ENCODE measurements at regions not wholly inside any gene's neighbourhood (a gene's known extent, or its start where the extent isn't known, plus 50 kb on each side); places are given as distances from the start of the nearest gene placed in this dataset.
A peak's percentile ranks its signal among the peaks of the same experiment; 100 is the strongest.

DNA sequence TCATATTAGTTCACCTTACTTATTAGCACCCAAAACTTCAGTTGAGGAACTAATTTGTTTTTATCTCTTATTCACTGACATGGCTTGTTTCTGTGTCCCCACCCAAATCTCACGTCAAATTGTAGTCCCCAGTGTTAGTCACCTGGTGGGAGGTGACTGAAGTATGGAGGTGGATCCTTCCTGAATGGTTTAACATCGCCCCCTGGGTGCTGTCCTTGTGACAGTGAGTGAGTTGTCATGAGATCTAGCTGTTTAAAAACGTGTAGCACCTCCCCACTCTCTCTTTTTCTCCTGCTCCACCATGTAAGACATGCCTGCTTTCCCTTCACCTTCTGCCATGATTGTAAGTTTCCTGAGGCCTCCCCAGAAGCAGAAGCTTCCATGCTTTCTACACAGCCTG lies 75.0 kb upstream of the HECTD2 start:
- peak; percentile 37 for DNase-seq (ENCODE audit: low spot score)

GRCh38 chr10:91339729-91340128 lies 70.4 kb upstream of the HECTD2 start:
- DNase-seq (ENCODE audit: low spot score): no peak

DNA sequence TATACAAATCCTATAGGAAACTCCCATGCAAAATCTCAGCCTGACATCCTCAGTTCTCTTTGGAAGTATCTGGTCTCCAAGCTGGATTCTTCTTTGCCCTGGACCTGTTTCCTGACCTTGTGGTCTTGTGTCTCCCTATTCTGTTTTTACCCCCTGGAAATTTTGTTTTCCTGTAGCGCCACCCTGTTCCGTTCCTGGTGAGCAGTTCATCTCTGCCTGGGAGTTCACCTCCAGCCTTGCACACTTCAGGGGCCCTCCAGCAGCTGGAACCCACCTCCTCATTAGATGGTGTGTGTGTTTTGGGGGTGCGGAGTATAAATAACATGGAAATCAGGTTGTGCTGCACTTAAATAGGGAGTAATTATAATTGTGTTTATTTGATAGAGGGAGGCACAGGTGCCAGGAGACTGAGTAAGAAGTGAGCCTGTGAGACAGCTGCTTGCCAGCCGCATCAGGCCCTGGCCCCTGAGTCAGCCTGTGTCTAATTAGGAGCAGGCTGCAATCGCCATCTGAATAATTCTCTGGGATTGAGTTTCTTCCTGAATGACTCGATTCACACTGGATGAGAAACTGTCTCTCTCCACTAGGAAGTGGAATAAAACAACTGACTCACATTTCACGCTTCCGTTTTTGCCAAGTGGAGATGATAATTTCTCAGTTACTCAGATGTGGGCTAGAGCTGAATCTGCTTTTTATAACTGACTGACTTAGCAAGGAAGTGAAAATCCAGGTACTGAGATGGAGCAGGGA lies 69.4 kb upstream of the HECTD2 start:
- DNase-seq (ENCODE audit: low spot score): no peak

DNA sequence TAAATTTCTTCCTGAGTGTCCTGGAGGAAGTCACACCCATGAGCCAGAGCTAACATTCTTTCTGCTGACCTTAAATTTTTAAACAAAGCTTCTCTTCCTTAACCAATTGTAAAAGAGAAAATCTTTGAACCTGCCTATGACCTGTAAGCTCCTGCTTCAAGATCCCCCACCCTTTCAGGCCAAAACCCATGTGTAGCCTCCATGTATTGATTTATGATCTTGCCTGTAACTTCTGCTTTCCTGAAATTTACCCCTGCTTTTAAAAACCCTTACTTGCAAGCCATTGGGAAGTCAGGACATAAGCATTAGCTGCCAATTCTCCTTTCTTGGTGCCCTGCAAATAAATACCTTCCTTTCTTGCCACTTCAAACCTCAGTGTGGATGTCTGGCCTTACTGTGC lies 68.5 kb upstream of the HECTD2 start:
- DNase-seq (ENCODE audit: low spot score): no peak

DNA sequence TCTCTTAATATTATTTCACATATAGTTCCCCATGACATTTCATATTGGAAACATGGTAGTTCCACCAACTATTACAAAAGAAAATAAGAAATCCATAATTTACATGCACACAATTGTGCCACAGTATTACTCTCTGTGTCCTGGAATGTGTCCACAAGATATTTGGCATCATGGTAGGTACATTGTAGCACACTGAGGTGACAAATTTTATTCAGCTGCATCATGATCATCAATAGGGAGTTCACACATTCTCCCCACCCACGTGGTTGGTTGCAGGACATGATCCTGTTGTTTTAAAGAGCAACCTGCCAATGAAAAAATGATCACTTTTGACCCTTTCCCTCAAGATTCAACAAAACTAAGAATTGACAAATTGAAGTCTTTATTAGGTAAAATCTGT lies 67.1 kb upstream of the HECTD2 start:
- DNase-seq (ENCODE audit: low spot score): no peak

GRCh38 chr10:91344117-91344856 lies 65.9 kb upstream of the HECTD2 start:
- no peak for DNase-seq (ENCODE audit: low spot score)

DNA sequence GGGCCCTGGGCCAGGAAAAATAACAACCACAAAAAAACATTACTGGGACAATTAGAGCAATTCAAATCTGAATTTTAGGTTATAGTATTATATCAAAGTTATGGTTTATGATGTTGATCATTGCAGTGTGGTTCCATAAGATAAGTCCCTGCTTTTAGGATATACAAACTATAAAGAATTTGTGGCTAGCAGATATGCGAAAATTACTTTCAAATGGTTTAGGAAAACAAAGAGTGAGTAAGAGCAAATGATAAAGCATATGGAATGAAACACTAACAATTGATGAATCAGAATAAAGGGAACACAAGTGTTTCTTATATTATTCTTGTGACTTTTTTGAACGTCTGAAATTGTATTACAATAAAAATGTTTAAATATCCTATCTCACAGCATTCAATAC lies 64.4 kb upstream of the HECTD2 start:
- no peak for DNase-seq (ENCODE audit: low spot score)

- DNase-seq (ENCODE audit: low spot score): no peak
Observed at GRCh38 chr10:91347529-91347928, 62.6 kb upstream of the HECTD2 start.

DNA sequence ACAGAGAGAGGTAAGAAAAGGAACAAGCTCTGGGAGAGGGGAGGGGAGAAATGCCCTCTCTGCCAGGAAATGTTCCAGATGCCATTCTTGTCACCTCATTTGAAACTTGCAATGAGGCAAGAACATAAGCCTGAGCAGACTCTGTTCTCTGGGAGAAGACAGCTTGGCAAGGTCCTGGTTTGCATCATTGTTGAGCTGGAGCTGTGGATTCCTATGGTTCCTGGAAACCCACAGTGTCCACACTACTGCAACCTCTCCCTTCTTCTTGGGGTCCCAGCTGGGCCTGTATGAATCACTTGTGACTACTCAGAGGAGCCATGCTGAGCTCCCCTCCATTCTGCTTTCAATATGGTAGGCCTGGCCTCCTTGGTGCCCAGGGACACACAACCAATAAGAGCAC lies 60.8 kb upstream of the HECTD2 start:
- DNase-seq (ENCODE audit: low spot score): no peak

GRCh38 chr10:91350651-91351081 lies 59.5 kb upstream of the HECTD2 start:
- no peak for DNase-seq (ENCODE audit: low spot score)

- DNase-seq (ENCODE audit: low spot score): no peak
Observed at GRCh38 chr10:91352760-91353159, 57.4 kb upstream of the HECTD2 start.

DNA sequence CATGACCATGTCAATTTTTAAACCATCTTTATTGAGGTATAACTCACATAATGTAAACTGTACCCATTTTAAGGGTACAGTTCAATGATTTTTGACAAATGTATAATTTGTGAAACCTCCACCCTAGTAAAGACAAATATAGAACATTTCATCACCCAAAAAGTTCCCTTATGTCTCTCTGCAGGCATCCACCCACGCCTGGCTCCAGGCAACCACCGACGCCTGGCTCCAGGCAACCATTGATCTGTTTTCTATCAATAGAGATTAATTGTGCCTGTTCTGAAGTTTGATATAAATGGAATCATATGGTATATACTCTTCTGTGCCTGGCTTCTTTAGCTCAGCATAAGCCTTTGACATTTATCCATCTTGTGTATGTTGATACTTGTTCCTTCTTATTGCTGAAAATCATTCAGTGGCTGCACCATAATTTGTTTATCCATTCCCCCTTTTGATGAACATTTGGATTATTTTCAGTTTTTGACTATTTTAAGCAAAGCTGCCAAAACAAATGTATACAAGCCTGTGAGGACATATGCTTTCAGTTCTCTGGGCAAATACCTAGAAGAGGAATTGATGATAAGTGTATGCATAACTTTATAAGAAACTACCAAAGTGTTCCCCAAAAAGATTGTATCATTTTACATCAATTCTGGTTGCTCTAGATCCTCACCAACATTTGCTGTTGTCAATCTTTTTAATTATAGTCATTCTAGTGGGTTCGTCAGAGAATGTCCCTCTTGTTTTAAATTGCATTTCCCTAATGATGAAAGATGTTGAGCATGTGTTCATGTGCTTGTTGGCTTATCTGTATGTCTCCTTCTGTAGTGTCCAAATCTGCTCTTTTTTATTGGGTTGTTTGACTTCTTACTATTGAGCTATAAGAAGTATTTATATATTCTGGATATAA lies 55.7 kb upstream of the HECTD2 start:
- no peak for DNase-seq (ENCODE audit: low spot score)

DNA sequence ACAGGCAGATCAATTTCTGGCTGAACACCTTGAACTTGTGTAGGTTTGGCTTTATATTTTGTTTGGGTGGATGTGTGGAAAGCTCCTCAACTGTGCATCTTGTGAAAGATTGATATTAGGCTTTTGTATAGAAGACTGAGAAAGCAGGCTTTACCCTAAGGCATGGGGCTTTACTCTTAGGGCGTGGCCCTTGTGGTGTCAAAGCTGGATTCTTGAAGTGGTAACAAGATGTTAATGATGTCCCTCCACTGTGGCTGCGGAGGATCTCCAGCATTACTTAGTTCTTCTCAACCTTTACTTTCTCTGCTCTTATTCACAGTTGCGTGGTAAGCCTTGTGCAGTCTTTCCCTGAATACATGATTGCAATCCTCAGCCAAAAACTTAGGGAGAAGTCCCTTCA lies 54.1 kb upstream of the HECTD2 start:
- no peak for DNase-seq (ENCODE audit: low spot score)

DNA sequence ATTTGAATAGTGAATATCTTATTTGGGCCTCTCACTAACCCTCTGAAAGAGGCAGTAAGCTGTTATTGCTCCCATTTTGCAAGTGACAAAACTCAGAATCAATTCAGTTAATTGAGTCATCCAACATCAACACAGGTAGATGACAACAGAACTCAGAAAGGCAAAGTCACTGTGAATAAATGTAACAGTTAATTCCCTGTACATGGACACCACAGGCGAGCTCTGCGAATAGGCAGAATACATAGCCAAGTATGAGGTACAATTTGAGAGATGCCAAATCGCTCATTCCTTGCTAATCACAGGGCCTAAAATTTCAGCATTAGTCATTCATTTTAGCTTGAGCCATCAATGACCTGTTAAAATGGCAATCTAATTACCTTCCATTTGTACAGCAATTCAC lies 52.6 kb upstream of the HECTD2 start:
- no peak for DNase-seq (ENCODE audit: low spot score)
